ENCODE measurements at regions not wholly inside any gene's neighbourhood (a gene's known extent, or its start where the extent isn't known, plus 50 kb on each side); places are given as distances from the start of the nearest gene placed in this dataset.

DNA sequence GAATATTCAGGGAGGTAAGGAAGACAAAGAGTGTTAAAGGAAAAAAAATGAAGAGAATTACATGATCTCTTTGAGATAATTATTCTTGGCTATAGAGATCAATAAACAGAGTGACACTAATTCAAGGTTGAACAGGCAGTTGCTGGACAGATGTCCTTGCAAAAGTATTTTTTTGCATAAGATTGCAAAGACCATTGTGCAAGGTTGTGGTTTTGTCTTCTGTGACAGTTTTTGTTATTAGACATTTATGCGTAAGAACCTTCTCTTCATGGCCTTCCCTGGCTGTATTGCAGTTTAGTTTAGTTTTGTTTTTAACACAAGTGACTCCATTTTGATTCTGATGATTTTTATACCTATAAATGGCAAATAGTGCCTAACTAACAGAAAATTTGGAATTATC lies 682.8 kb upstream of the ARPP21 start:
- no peak for TF ChIP-seq POLR2AphosphoS5 (IDR thresholded peaks at IDR 0.05)
- TF ChIP-seq EP300 (IDR thresholded peaks at IDR 0.05): no peak
- TF ChIP-seq, protein P1, sequence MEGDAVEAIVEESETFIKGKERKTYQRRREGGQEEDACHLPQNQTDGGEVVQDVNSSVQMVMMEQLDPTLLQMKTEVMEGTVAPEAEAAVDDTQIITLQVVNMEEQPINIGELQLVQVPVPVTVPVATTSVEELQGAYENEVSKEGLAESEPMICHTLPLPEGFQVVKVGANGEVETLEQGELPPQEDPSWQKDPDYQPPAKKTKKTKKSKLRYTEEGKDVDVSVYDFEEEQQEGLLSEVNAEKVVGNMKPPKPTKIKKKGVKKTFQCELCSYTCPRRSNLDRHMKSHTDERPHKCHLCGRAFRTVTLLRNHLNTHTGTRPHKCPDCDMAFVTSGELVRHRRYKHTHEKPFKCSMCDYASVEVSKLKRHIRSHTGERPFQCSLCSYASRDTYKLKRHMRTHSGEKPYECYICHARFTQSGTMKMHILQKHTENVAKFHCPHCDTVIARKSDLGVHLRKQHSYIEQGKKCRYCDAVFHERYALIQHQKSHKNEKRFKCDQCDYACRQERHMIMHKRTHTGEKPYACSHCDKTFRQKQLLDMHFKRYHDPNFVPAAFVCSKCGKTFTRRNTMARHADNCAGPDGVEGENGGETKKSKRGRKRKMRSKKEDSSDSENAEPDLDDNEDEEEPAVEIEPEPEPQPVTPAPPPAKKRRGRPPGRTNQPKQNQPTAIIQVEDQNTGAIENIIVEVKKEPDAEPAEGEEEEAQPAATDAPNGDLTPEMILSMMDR (IDR thresholded peaks at IDR 0.05): no peak

Data from sigmoid colon (tissue), 4 donors.